Neural progenitor cell (in vitro differentiated cells): ENCODE measurements at regions not wholly inside any gene's neighbourhood (a gene's known extent, or its start where the extent isn't known, plus 50 kb on each side); places are given as distances from the start of the nearest gene placed in this dataset.

Experiments
- DNase-seq: peaks from one replicate; pipeline ENCODE4 v3.0.0-alpha.2; 2016; ENCODE audit warnings: low spot score
- H2AFZ ChIP-seq: fragments of 200-600 bp; sonication (generic); replicated peaks from 2 replicates; pipeline ENCODE4 v1.6.1; 2016; ENCODE audit warnings: antibody characterized with exemption
- H3F3A ChIP-seq: fragments of 200-600 bp; sonication (generic); 2 replicates; pipeline ENCODE4 v1.6.1; 2016; ENCODE audit warnings: antibody characterized with exemption, low read depth
- H3K27ac ChIP-seq: fragments of 200-600 bp; sonication (generic); 2 replicates; pipeline ENCODE4 v1.5.1; 2016; ENCODE audit warnings: mild to moderate bottlenecking
- H3K27me3 ChIP-seq: fragments of 200-600 bp; sonication (generic); 2 replicates; pipeline ENCODE4 v1.6.1; 2016; ENCODE audit warnings: mild to moderate bottlenecking, moderate library complexity
- H3K36me3 ChIP-seq: fragments of 200-600 bp; sonication (generic); 2 replicates; pipeline ENCODE4 v1.5.1; 2016
- H3K4me1 ChIP-seq: fragments of 200-600 bp; sonication (generic); 2 replicates; pipeline ENCODE4 v1.6.1; 2016; ENCODE audit warnings: mixed run types
- H3K4me2 ChIP-seq: fragments of 200-600 bp; sonication (generic); 2 replicates; pipeline ENCODE4 v1.6.1; 2016
- H3K4me3 ChIP-seq: fragments of 200-600 bp; sonication (generic); 2 replicates; pipeline ENCODE4 v1.5.1; 2016
- H3K79me2 ChIP-seq: fragments of 200-600 bp; sonication (generic); 2 replicates; pipeline ENCODE4 v1.6.1; 2016; ENCODE audit warnings: low read depth
- H3K9ac ChIP-seq: fragments of 200-600 bp; sonication (generic); 2 replicates; pipeline ENCODE4 v1.6.1; 2016
- H3K9me3 ChIP-seq: fragments of 200-600 bp; sonication (generic); 2 replicates; pipeline ENCODE4 v1.5.1; 2016; ENCODE audit warnings: low read depth
- H4K20me1 ChIP-seq: fragments of 200-600 bp; sonication (generic); 2 replicates; pipeline ENCODE4 v1.6.1; 2016; ENCODE audit warnings: low read depth
- H3K27ac Mint-ChIP-seq: 3 replicates; pipeline ENCODE4 v1.8.0; 2021; ENCODE audit warnings: mixed read lengths
- H3K27me3 Mint-ChIP-seq: 2 replicates; pipeline ENCODE4 v1.8.0; 2022; ENCODE audit warnings: low read depth, mild to moderate bottlenecking, inconsistent platforms, moderate library complexity, mixed read lengths; ENCODE audit not compliant: insufficient read depth
- H3K36me3 Mint-ChIP-seq: 3 replicates; pipeline ENCODE4 v1.8.0; 2021; ENCODE audit warnings: mixed read lengths
- H3K4me1 Mint-ChIP-seq: 3 replicates; pipeline ENCODE4 v1.8.0; 2021; ENCODE audit warnings: mixed read lengths
- H3K4me3 Mint-ChIP-seq: 3 replicates; pipeline ENCODE4 v1.8.0; 2021; ENCODE audit warnings: mild to moderate bottlenecking, moderate library complexity, mixed read lengths
- H3K9me3 Mint-ChIP-seq: 3 replicates; pipeline ENCODE4 v1.8.0; 2020; ENCODE audit warnings: mixed read lengths
- EZH2 ChIP-seq: fragments of 200-600 bp; sonication (generic); IDR thresholded peaks from 2 replicates; pipeline ENCODE4 v1.6.1; 2017; ENCODE audit warnings: antibody characterized with exemption, mild to moderate bottlenecking, moderate library complexity
- EZH2phosphoT487 ChIP-seq: fragments of 200-600 bp; sonication (generic); IDR thresholded peaks from 2 replicates; pipeline ENCODE4 v1.6.1; 2017; ENCODE audit warnings: antibody characterized with exemption
- TF ChIP-seq, protein P1 (sequence below): fragments of 200-600 bp; sonication (generic); IDR thresholded peaks from 2 replicates; pipeline ENCODE4 v1.5.1; 2017; ENCODE audit warnings: antibody characterized with exemption, mild to moderate bottlenecking

DNA sequence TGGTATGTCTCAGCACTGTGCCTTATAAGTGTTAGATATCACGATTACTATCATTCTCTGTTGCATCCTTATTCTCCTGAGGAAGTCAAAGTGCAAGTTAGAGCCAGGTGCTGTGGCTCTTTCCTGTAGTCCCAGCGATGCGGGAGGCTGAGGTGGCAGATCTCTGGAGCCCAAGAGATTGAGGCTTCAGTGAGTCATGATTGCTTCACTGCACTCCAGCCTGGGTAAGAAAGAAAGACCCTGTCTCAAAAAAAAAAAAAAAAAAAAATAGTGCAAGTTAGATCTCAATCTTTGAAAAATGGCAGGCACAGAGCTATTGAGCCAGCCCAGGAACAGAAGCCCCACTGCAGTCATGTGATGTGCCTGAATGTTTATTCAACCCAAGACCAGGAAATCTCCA, 147.8 kb upstream of the POGK start:
- Mint-ChIP-seq H3K27me3 (peaks cover 2% of the 10 kb centered on the region), H3K36me3 (no peaks in the 10 kb centered on the region), H3K4me3 (no peak overlapping the region), H3K9me3 (no peaks in the 10 kb centered on the region), H3K27ac (no peak overlapping the region), H3K4me1 (peaks cover 5% of the 10 kb centered on the region)
- H3K27me3 ChIP-seq, result no peaks in the 10 kb centered on the region
- no peak overlapping the region for H3K4me3 ChIP-seq
- DNase-seq, result no peak
- no peaks in the 10 kb centered on the region for H3K9me3 ChIP-seq
- no peaks in the 10 kb centered on the region for H4K20me1 ChIP-seq
- no peak overlapping the region for H3K4me2 ChIP-seq
- no peaks in the 10 kb centered on the region for H3K36me3 ChIP-seq
- H2AFZ ChIP-seq, result no peak overlapping the region
- no peaks in the 10 kb centered on the region for H3K79me2 ChIP-seq
- no peaks in the 10 kb centered on the region for H3K4me1 ChIP-seq
- TF ChIP-seq, protein P1, sequence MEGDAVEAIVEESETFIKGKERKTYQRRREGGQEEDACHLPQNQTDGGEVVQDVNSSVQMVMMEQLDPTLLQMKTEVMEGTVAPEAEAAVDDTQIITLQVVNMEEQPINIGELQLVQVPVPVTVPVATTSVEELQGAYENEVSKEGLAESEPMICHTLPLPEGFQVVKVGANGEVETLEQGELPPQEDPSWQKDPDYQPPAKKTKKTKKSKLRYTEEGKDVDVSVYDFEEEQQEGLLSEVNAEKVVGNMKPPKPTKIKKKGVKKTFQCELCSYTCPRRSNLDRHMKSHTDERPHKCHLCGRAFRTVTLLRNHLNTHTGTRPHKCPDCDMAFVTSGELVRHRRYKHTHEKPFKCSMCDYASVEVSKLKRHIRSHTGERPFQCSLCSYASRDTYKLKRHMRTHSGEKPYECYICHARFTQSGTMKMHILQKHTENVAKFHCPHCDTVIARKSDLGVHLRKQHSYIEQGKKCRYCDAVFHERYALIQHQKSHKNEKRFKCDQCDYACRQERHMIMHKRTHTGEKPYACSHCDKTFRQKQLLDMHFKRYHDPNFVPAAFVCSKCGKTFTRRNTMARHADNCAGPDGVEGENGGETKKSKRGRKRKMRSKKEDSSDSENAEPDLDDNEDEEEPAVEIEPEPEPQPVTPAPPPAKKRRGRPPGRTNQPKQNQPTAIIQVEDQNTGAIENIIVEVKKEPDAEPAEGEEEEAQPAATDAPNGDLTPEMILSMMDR, result no peak
- TF ChIP-seq EZH2 (no peak), EZH2phosphoT487 (no peak)
- no peak overlapping the region for H3K9ac ChIP-seq
- no peak overlapping the region for H3K27ac ChIP-seq
- no peaks in the 10 kb centered on the region for H3F3A ChIP-seq

DNA sequence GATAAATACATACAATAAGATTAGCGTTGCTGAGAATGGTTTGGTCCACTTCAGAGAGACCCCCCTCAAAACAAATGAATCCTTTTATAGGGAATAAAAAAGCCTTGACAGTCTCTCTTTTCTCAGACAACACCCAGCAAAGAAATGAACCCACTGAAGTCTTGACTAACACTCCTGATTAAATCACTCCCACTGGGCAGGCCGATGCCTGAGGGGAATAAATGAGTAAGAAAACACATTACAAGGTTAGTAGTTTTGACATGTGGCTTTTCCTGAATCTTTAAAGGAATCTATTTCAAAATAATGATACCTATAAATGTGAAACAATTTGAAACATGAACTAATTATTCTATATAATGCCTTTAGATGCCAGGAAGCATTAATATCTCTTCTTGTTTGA, 146.9 kb upstream of the POGK start:
- Mint-ChIP-seq H3K9me3 (no peaks in the 10 kb centered on the region), H3K27me3 (peaks cover 2% of the 10 kb centered on the region), H3K36me3 (no peaks in the 10 kb centered on the region), H3K4me3 (no peak overlapping the region), H3K4me1 (peaks cover 5% of the 10 kb centered on the region), H3K27ac (no peak overlapping the region)
- DNase-seq, result no peak
- no peaks in the 10 kb centered on the region for H3K36me3 ChIP-seq
- no peak overlapping the region for H3K4me2 ChIP-seq
- TF ChIP-seq EZH2phosphoT487, result no peak
- TF ChIP-seq EZH2, result no peak
- TF ChIP-seq, protein P1, result no peak
- no peaks in the 10 kb centered on the region for H4K20me1 ChIP-seq
- H2AFZ ChIP-seq, result no peak overlapping the region
- no peaks in the 10 kb centered on the region for H3K9me3 ChIP-seq
- H3K9ac ChIP-seq, result no peak overlapping the region
- H3F3A ChIP-seq, result no peaks in the 10 kb centered on the region
- no peak overlapping the region for H3K27ac ChIP-seq
- no peak overlapping the region for H3K4me3 ChIP-seq
- no peaks in the 10 kb centered on the region for H3K27me3 ChIP-seq
- H3K4me1 ChIP-seq, result no peaks in the 10 kb centered on the region
- H3K79me2 ChIP-seq, result no peaks in the 10 kb centered on the region

DNA sequence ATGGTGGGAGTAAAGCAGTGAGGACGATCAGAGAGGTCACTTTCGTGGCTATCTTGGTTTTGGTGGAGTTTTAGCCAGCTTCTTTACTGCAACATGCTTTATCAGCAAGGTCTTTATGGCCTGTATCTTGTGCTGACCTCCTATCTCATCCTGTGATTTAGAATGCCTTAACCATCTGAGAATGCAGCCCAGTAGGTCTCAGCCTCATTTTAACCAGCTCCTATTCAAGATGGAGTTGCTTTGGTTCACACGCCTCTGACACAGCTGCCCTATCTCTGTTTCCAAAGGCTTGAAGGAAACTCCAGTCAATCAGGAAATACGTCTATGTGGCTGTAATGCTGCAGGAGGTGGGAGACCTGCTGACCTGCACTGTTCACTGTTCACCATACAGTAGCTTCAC, 146.1 kb upstream of the POGK start:
- no peak for TF ChIP-seq EZH2
- TF ChIP-seq, protein P1, result no peak
- no peak for TF ChIP-seq EZH2phosphoT487
- no peaks in the 10 kb centered on the region for H3K36me3 Mint-ChIP-seq
- no peaks in the 10 kb centered on the region for H3K36me3 ChIP-seq
- H3K4me3 ChIP-seq, result no peak overlapping the region
- H3K27ac ChIP-seq, result no peak overlapping the region
- H3K4me1 ChIP-seq, result no peaks in the 10 kb centered on the region
- H3K79me2 ChIP-seq, result no peaks in the 10 kb centered on the region
- no peak overlapping the region for H2AFZ ChIP-seq
- no peak overlapping the region for H3K9ac ChIP-seq
- peaks cover 2% of the 10 kb centered on the region for H3K27me3 Mint-ChIP-seq
- no peaks in the 10 kb centered on the region for H3K27me3 ChIP-seq
- H3K27ac Mint-ChIP-seq, result no peak overlapping the region
- no peak overlapping the region for H3K4me3 Mint-ChIP-seq
- H4K20me1 ChIP-seq, result no peaks in the 10 kb centered on the region
- H3K4me2 ChIP-seq, result no peak overlapping the region
- H3K9me3 ChIP-seq, result no peaks in the 10 kb centered on the region
- no peak for DNase-seq
- H3K4me1 Mint-ChIP-seq, result peaks cover 5% of the 10 kb centered on the region
- H3K9me3 Mint-ChIP-seq, result no peaks in the 10 kb centered on the region
- no peaks in the 10 kb centered on the region for H3F3A ChIP-seq
